ENCODE measurements at regions not wholly inside any gene's neighbourhood (a gene's known extent, or its start where the extent isn't known, plus 50 kb on each side); places are given as distances from the start of the nearest gene placed in this dataset.

GRCh38 chr3:177610686-177611633, 413.7 kb upstream of the TBL1XR1 start (continued):
- TF ChIP-seq SOX6 (IDR thresholded peaks at IDR 0.05) (no peak), SOX6 (CRISPR knock-in tag; IDR thresholded peaks at IDR 0.05) (peak; percentile 56; the same call in 1 of the 2 replicates), PCBP2 (optimal IDR thresholded peaks at IDR 0.05; ENCODE audit: low read depth, low read length, poor library complexity, severe bottlenecking) (no peak), RARA (CRISPR knock-in tag; IDR thresholded peaks at IDR 0.05) (0 out of 2 replicates have a peak, but pooled peaks have one; percentile 28), ZNF576 (CRISPR knock-in tag; IDR thresholded peaks at IDR 0.05) (no peak), BHLHE40 (IDR thresholded peaks at IDR 0.05; ENCODE audit: low read length) (no peak), ZKSCAN5 (CRISPR knock-in tag; IDR thresholded peaks at IDR 0.05) (no peak), ZNF281 (CRISPR knock-in tag; IDR thresholded peaks at IDR 0.05; ENCODE audit: borderline replicate concordance) (no peak), KDM4B (CRISPR knock-in tag; IDR thresholded peaks at IDR 0.05) (no peak), DZIP1 (CRISPR knock-in tag; IDR thresholded peaks at IDR 0.05) (no peak), ZFAT (CRISPR knock-in tag; conservative IDR thresholded peaks at IDR 0.05) (no peak), MEF2D (CRISPR knock-in tag; IDR thresholded peaks at IDR 0.05) (0 out of 2 replicates have a peak, but pooled peaks have one; percentile 37), STAT6 (CRISPR knock-in tag; IDR thresholded peaks at IDR 0.05; ENCODE audit: borderline replicate concordance) (no peak), ZNF143 (CRISPR knock-in tag; IDR thresholded peaks at IDR 0.05) (no peak), TP53 (CRISPR knock-in tag; conservative IDR thresholded peaks at IDR 0.05) (no peak), ZNF546 (CRISPR knock-in tag; conservative IDR thresholded peaks at IDR 0.05) (no peak), SPEN (CRISPR knock-in tag; IDR thresholded peaks at IDR 0.05; ENCODE audit: low read depth) (no peak), ZNF431 (CRISPR knock-in tag; IDR thresholded peaks at IDR 0.05; ENCODE audit: borderline replicate concordance, low read depth) (no peak), ISL2 (CRISPR knock-in tag; IDR thresholded peaks at IDR 0.05) (0 out of 2 replicates have a peak, but pooled peaks have one; percentile 45), RAD51 (IDR thresholded peaks at IDR 0.05; ENCODE audit: borderline replicate concordance) (no peak), ZNF460 (CRISPR knock-in tag; IDR thresholded peaks at IDR 0.05; ENCODE audit: borderline replicate concordance) (no peak)
